ENCODE measurements at regions not wholly inside any gene's neighbourhood (a gene's known extent, or its start where the extent isn't known, plus 50 kb on each side); places are given as distances from the start of the nearest gene placed in this dataset.

DNA sequence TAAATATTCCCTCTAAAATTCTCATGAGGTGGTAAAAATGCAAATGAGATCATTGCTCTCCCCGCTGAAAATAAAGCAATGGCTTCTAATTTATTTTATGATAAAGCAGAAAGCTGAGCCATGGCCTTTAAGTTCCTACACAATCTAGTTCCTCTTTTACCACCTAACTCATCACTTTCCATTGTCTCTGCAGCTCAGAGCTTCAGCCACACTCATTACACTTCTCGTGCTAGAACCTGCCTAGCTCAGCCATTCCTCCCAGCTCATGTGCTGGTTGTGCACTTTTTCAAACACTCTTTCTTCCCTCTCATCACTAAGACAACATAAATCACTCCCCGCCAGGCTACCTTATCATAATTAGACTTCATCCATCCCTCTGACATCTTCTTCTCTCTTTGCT, 1112.1 kb upstream of the PRKX start:
- TF ChIP-seq ZNF565 (CRISPR knock-in tag; conservative IDR thresholded peaks at IDR 0.05; ENCODE audit: low read depth) (no peak), TOX (CRISPR knock-in tag; IDR thresholded peaks at IDR 0.05; ENCODE audit: borderline replicate concordance) (no peak), BACH2 (CRISPR knock-in tag; IDR thresholded peaks at IDR 0.05; ENCODE audit: borderline replicate concordance) (no peak), ZNF8 (CRISPR knock-in tag; IDR thresholded peaks at IDR 0.05) (no peak), PPARA (CRISPR knock-in tag; IDR thresholded peaks at IDR 0.05; ENCODE audit: borderline replicate concordance) (no peak), OSR1 (CRISPR knock-in tag; IDR thresholded peaks at IDR 0.05) (no peak), ESRRG (CRISPR knock-in tag; IDR thresholded peaks at IDR 0.05) (no peak), SNAI2 (CRISPR knock-in tag; IDR thresholded peaks at IDR 0.05) (no peak), ARNTL (CRISPR knock-in tag; IDR thresholded peaks at IDR 0.05; ENCODE audit: borderline replicate concordance, low read depth) (no peak), CSDC2 (CRISPR knock-in tag; IDR thresholded peaks at IDR 0.05) (no peak)
- TF ChIP-seq, protein P1, sequence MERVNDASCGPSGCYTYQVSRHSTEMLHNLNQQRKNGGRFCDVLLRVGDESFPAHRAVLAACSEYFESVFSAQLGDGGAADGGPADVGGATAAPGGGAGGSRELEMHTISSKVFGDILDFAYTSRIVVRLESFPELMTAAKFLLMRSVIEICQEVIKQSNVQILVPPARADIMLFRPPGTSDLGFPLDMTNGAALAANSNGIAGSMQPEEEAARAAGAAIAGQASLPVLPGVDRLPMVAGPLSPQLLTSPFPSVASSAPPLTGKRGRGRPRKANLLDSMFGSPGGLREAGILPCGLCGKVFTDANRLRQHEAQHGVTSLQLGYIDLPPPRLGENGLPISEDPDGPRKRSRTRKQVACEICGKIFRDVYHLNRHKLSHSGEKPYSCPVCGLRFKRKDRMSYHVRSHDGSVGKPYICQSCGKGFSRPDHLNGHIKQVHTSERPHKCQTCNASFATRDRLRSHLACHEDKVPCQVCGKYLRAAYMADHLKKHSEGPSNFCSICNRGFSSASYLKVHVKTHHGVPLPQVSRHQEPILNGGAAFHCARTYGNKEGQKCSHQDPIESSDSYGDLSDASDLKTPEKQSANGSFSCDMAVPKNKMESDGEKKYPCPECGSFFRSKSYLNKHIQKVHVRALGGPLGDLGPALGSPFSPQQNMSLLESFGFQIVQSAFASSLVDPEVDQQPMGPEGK (CRISPR knock-in tag; IDR thresholded peaks at IDR 0.05; ENCODE audit: borderline replicate concordance) = no peak
